Stimulated activated CD8-positive, alpha-beta memory T cell treated with anti-CD3 and anti-CD28 coated beads, Interleukin-4, amount 100 ng/mL, for 1 hour (primary cell): ENCODE measurements at regions not wholly inside any gene's neighbourhood (a gene's known extent, or its start where the extent isn't known, plus 50 kb on each side); places are given as distances from the start of the nearest gene placed in this dataset.
A peak's percentile ranks its signal among the peaks of the same experiment; 100 is the strongest.

ENCODE experiments used
- DNase-seq, 2 donors: peaks; one replicate each; pipeline ENCODE4 v3.0.0-alpha.2; 2020; ENCODE audit warnings: low read depth in 2 of 2, low spot score in 1 of 2

DNA sequence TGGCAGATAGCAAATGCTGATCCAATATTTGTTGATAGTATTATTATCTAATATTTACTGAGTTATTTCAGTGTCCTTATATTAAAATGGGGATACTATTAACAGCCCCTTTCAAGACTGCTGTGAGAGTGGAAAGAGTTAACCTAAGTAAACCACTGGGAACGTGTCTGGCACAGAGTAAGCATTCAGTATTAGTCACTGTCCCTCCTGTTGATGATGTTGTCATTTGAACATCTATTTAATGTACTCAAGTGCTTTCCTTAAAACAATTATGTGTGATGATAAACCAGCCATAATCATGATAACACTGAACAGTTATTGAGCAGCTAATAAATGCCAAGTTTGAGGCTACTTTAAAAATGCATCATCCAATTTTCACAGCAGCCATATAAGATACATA is 135.7 kb upstream of the XYLT1 start:
- DNase-seq, result no peak

DNA sequence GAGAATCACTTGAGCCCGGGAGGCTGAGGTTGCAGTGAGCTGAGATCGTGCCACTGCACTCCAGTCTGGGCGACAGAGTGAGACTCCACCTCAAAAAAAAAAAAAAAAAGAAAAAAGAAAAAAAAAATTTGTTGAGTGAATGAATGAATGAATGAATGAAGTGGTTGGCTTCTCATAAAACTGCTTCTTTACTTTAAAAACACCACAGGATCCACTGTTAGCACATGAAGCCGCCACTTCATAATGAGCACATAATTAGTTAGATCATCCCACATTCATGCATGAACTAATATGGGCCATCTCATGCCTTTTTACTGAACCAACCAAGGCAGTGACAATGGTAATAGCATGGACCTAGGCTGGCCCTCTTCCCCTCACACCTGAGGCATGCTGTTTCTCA is 135.0 kb upstream of the XYLT1 start:
- DNase-seq, result no peak

DNA sequence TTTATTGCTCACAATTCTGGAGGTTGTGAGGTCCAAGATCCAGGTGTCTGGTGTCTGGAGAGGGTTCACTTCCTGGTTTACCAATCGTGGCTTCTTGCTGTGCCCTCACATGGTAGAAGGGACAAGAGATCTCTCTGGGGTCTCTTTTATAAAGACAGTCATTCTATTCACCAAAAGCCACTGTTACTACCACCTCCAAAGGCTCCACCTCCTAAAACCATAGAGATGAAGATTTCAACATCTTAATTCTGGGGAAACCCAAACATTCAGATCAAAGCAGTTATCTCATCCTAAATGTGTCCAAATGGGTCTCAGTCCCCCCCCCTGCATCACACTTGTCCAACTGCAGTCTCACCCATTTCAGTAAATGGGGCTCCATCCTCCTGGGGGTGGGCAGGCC is 132.9 kb upstream of the XYLT1 start:
- DNase-seq, result no peak

DNA sequence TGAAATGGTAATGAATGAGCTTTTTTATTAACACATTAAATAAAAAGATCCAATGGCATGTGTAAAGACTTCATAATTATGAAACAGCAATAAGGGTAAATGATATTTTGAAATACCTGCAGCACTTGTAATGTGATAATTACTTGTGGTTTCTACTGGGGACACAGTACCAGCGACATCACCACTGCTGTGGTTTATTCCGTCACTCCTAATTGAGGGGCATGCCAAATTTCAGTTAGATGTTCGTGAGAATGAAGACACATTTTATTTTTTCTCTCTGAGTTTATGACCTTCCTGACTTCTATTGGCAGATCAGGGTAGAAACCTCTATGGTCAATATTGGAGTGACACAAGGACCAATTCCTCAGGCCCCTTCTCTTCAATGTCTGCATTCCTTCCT is 131.9 kb upstream of the XYLT1 start:
- no peak for DNase-seq

DNA sequence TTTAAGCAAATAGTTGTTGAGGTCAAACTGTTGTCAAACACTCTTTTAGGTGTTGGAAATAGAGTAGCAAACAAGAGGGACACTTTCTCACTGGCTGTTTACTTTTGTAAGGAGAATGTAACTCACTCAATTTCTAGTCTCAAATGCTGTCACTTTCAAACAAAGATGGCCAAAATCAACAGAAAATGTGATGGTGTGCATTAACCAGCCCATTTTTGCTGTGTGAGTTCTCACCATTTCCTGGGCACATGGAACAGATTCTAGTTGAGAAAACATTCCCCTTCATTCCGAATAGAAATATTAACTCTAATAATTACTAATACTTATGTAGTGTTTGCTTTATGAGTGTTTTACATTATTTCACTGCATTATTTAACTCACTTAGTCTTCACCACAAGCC is 128.2 kb upstream of the XYLT1 start:
- no peak for DNase-seq

DNA sequence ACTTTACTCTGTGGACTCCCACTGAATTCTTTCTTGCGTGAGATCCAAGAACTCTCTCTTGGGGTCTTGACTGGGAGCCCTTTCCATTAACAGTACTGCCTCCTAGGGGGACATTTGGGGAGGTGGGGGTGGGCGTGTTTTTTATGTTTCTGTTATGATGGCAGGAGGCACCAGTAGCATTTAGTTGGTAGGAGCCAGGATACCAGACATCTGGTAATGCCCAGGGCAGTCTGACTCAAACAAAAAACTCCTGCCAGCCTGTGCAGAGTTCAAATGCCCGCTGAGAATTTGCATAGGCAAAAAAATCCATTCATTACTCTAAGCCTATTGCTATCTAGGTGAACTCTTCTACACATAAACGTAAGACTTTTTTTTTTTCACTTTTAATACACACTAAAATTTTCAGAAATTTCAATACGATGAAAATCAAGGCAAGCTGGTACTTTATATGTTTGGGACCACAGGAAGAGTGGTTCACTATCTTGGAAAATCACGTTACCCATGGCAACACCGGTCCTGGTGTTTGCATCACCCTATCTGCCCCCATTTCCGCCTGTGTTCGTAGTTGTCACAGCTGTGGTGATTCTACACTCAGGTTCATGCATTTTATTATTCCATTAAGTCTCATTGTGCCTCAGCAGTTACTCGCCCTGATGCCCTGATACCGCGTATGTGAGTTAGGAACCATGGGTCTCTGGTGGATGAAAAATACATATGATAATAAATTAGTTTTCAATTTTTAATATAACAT is 121.1 kb upstream of the XYLT1 start:
- DNase-seq, result no peak

DNA sequence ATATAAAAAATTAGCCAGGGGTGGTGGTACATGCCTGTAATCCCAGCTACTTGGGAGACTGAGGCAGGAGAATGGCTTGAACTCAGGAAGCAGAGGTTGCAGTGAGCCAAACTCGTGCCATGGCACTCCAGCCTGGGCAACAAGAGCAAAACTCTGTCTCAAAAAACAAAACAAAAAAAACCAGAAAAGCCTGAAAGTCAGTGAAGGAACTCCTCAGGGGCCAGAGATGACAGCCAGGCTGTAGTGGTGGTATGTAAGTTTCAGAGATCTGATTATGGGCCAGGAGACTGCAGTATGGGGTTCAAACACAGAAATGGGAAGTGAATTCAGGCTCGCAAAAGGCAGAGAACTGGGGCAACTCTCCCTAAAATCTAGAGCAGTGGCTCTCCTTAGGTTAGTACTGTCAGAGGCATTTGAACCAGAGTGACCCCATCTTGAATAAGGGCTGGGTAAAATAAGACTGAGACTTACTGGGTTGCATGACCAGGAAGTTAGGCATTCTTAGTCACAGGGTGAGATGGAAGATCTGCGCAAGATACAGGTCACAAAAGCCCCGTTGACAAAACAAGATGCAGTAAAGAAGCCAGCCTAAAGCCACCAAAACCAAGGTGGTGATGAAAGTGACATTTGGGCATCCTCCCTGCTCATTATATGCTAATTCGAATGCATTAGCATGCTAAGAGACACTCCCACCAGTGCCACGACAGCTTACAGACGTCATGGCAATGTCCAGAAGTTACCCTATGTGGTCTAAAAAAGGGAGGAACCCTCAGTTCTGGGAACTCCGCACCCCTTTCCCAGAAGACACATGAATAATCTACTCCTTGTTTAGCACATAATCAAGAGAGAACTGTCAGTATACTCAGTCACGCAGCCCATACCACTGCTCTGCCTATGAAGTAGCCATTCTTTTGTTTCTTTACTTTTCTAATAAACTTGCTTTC is 120.2 kb upstream of the XYLT1 start:
- DNase-seq, result peak in 1 of 2 donors; percentile 11

DNA sequence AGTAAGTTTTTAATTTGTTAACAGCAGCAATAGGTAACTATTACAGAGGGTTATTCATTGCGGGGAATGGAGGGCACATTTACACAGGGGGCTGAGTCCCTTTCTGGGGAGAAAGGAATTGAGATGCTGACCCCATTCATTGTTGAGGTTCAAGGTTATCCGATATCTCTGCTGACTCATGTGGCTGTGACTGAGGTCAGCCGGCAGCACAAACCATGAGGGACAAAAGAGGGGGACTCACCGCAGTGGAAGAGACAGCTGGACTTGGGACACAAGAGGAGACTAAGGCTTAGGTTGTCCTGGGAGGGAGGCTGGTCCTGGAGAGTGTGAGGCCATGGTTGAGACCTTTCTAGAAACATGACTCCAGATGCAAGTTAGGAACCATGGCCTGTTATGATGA is 119.1 kb upstream of the XYLT1 start:
- no peak for DNase-seq

DNA sequence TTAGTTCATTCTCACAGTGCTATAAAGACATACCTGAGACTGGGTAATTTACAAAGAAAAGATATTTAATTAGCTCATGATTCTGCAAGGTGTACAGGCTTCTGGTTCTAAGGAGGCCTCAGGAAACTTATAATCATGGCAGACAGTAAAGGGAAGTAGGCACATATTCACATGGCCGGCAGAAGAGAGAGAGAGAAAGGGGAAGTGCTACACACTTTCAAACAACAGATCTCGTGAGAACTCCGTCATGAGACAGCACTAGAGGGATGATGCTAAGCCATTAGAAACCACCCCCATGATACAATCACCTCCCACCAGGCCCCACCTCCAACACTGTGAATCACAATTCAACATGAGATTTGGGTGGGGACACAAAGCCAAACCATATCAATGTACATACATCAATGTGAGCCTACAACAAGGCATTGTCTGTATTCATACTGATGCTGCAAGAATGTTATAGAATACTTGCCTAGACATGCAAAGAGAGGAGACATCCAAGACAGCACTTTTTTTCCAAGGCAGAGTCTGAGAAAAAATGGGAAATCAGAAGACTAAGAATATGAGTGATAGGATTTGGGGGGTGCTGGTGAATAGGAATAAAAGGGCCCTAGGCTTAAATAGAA is 114.8 kb upstream of the XYLT1 start:
- no peak for DNase-seq

DNA sequence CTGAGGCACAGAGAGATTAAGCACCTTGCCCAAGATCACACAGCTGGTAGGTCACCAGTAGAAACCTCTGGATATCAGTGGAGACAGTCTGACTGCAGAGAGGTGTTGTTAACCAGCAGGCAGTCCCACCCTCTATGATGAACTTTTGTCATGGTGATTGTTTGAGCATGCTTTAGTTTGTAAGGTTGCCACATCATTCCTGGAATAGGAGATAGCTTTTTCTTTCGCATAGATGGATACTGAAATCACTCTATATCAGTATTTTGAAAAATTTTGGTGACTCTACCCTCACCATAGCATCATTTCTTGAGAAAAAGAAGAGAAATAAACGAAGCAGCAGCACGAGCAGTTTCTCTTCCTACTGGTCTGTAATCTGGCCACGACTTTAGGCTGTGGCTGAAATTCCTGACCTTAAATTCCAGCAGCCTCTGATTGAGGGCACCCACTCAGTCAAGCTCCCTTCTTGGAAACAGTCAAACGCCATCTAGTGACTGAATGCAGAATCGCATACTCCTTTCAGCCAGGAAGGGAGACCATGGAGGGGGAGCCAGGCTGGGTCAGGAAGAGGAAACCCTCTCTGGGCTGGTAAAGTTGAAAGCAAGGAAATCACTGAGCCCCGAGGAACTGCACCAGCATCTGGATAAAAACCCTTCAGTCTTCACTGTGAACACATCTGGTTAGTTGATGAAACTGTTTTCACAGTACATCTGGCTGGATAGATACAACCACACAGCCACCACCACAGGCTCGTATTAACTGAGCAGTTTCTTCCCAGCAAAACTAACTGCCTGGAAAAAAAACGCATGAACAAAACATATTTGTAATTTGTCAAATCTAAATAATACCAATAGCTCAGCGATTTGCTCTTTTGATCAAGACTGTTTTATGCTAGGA is 108.5 kb upstream of the XYLT1 start:
- peak in 1 of 2 donors; percentile 34 for DNase-seq

DNA sequence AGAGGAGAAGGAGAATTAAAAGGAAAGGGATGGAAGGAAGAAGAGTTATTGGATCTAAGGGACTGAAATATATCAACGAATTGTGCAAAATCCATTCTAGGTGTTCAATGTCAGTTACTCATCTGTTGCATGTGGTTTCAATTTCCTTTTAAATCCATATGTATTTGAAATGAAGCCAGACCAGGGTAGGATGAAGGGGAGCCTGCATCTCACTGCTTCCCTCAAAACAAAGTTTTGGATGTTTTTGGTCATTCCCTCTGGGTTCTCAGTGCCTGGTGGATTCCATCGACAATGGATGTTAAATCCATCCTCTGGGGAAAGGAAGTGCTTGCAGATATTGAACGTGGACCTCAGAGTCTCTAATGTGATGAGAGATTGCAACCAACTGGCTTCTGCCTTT is 103.5 kb upstream of the XYLT1 start:
- no peak for DNase-seq

DNA sequence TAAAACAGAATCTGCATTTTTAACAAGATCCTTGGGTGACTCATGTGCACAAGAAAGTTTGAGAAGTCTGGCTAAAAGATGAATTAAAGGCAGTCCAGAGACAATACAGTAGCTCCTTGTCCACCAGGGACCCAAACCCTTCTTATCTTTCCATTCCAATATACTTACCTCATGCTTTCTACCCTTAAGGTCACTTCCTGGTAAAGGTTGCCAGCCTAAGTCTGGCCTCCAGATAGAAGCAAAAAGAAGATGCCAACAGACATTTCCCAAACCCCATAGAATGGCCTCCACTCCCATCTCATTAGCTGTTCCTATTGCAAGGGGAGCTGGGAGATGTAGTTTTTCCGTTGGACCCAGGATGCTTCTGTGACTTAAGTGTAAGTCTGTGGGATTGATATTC is 101.4 kb upstream of the XYLT1 start:
- DNase-seq, result no peak

DNA sequence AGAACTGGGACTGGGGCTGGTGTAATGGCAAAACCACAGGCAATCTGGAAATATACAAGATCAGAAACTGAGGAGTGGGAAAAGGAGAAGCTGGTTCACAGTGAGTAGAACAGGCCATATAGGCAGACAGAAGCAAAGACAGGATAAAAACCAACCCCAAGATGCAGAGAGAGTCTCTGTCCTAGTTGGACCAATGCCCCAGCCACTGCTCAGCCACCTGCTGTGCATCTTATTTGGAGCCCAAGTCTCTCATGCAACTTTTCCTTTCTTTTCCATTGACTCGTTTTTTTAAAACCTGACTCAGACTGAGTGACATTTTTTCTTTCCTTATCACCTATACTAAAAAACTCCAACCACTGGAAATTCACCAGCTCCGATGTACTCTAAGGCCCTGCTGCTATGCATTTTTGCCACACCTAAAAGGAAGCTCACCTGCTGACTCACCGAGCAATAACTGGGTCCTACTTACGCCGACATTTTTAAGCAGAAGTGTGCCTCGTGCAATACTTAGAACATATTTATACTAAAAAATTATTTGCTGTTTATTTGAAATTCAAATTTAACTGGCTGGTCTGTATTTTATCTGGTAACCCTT is 100.8 kb upstream of the XYLT1 start:
- DNase-seq, result no peak

DNA sequence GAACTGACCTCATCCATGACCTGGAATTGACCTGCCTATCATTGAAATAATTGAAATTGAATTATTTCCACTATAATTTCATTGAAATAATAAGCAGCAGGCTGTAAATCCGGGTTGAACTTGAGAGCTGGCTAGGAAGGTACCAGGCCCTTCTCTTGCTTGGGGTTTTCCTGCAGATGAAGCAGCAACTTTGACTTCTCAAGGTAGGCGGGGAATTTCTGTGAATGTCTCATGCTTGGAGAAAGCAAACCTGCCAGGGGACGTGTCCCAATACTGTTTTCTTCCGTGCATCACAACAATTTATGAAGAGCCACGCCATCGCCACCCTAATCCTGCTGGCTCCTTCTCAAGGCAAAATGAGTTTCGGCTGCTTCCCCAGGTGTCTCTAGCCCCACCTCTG is 97.5 kb upstream of the XYLT1 start:
- no peak for DNase-seq

DNA sequence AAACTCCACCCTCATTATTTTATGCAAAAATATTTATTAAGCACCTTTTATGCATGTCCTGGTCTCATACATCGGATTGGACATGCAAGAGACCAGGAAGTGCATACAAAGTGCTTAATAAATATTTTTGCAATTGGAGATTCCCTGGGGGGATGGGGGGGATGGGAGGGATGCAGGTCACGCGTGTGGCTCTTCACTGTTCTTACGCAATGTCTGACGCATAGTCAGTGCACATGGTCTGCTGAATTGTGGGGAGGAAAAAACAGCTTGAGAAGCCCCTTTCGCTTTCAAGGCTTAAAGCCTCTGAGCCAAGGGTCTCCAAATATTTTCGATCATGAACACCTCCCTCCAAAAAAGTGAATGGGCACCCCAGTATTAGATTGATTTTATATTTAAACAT is 96.7 kb upstream of the XYLT1 start:
- no peak for DNase-seq

DNA sequence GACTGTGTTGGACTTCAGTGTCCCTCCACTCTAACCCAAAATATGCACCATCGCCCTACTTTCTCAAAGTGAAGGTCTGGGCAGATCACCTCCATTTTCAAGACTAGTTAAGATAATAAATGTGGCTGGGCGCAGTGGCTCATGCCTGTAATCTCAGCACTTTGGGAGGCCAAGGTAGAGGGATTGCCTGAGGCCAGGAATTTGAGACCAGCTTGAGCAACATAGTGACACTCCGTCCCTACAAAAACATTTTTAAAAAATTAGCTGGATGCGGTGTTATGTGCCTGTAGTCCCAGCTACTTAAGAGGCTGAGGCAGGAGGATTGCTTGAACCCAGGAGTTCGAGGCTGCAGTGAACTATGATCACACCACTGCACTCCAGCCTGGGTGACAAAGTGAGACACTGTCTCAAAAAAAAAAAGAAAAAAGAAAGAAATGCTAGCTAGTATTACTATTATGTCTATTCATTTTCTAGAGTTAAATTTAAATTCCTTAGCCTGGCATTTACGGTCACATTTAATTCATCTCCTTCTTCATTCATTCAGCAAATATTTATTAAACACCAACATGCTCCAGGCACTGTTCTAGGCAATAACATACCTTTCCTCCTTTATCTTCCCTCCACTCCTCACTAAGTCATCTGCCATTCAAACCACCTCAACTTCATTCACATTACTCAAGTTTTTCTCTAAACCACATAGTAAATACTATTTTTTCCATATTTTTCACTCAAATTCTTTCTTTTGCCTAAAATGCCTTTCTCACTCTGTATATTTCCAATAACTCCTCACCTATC is 96.1 kb upstream of the XYLT1 start:
- DNase-seq, result no peak

DNA sequence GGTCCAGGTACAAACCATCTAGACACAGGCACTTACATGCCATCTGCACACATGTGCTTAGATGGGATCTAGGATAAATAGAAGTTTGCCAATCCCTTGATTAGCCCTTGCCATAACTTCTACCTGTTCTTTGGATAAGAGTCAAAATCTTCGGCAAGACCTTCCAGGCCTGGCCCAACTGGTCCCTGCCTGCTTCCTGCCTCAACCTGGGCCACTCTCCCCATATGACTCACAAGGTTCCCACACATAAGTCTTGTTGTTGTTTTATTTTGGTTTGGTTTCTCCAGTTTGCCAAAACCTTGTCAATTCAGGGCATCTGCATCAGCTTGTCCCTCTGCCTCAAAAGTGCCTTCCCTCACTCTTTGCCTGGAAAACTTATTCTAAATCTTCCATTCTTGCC is 95.3 kb upstream of the XYLT1 start:
- DNase-seq, result no peak

DNA sequence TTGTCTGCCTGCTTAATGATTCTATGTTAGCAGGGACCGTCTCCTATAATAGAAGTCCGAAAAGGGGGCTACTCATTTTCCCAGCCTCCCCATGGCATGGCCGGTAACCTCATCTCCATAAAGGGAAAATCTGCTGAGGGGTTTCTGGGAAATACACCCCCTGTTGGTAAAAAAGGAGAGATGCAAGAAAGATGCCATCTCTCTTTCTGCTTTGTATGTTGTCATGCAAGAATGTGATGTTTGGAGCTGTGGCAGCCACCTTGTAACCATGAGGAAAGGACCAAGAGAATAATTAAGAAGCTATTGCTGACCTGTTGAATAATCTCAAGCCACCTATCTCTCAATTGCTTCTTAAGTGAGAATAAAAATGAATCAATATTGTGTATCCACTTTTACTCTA is 94.8 kb upstream of the XYLT1 start:
- DNase-seq, result no peak

DNA sequence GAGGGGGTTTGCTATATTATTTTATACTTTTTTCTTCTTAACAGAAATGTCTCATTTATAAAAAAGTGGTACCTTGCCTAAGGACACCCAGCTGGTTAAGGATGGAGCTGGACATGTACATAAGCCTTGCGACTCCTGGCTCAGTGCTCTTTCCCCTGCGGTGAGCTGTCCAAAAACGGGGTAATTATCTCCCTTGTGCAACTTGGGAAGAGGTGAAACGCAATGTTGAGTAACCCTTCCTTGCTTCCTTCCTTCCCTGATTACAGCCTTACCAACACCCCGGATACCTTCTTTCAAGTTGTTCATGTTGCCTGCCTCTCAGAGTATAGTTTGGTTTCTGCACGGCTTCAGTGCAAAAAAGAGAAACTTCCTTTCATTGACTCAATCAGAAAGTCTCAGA is 94.1 kb upstream of the XYLT1 start:
- no peak for DNase-seq
